ENCODE measurements at regions not wholly inside any gene's neighbourhood (a gene's known extent, or its start where the extent isn't known, plus 50 kb on each side); places are given as distances from the start of the nearest gene placed in this dataset.
"Not testable (repeated sequence)": the region's sequence is repeated elsewhere in the genome, so short reads cannot be mapped to it uniquely, and the experiment has no call there.

DNA sequence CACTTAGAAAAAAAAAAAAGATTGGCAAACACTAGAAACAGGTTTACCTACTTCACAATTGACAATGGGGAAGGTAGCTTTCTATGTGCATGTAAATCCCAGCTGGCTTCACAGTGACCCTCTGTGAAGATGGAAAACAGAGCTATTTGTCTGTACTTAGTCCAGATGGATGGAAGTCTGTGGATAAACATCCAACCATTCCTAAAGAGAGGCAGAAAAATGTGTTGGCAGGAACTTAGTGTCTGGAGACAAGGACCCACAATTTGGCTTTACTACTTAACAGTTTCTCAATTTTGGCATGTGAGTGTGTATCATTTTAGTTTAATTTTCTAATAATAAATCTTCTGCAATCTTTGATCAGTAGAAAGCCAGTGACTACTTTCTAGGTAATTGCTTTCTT, 154.4 kb downstream of the RAD51AP2 start:
- peak in 2 of 3 donors; percentile 1 to 11 for DNase-seq

DNA sequence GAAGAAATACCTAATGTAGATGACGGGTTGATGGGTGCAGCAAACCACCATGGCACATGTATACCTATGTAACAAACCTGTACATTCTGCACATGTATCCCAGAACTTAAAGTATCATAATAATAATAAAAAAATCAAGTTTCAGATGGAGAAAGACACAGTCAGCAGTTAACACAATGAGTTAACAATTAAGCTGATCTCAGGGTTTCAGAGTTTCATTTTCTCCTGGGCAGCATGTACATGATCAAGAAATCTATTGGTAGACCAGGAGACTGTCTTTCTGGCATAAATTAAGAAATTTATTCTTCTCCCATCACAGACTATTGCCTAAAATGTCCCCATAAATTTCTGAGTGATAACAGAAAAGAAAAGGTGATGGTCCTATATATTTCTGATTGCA, 155.3 kb downstream of the RAD51AP2 start:
- DNase-seq: no peak

DNA sequence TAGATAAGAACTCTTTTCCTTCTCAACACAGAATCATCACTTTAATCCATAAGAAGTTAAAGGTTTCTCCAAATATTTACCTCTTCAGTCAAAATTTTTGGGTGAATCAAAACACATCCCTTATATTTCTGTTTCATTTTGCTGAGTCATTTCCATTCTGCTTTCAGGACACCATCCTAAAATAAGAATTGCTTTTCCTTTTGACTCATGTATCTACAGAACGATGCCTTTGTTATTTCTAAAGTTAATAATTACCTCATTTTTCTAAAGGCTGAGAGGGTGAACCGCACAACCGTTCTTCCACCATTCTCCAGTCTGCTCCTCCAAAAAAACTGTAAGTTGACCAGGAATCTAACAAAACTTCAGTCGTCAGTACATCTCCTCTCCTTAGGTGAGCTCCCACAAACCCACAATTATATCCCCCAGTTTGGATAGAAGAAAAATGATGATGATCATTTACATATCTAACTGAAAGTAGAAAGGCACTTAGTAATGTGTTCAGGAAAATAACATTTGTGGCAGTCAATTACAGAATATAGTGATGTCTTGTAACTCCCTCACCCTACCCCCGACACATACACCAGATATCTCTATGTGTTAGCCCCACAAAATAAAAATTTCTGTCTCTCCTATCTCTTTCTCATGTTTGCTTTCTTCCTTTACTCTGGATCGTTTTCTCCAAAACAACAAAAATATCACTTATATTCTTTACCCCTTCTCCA, 162.5 kb downstream of the RAD51AP2 start:
- no peak for DNase-seq

DNA sequence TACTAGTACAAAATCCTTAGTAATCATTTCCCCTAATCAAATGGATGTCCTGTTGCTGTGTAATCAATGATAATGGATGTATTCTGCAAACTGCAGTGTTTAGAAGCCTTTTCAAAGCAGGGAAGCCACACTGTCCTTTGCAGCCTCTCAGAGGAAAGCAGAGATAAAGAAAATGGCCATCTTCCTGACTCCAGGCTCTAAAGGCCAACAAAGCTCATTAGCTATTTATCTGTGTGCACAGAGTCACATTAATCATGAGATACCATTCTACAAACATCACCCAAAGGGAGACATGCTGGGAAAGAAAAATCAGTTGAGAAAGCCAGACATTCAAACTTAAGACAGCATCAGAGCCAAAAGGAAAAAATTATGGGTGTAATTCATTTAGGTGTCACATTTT, 165.0 kb downstream of the RAD51AP2 start:
- DNase-seq: no peak

DNA sequence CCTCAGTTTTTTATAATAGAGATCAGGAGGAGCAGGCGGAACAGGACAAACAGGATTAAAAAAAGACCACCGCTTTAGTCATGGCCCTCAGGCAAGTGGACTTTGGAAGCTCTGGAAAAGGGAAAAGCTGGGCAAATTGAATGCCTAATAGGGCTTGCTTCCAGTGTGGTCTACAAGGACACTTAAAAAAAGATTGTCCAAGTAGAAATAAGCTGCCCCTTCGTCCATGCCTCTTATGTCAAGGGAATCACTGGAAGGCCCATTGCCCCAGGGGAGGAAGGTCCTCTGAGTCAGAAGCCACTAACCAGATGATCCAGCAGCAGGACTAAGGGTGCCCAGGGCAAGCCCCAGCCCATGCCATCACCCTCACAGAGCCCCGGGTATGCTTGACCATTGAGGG, 175.5 kb downstream of the RAD51AP2 start:
- DNase-seq: not testable (repeated sequence)

DNA sequence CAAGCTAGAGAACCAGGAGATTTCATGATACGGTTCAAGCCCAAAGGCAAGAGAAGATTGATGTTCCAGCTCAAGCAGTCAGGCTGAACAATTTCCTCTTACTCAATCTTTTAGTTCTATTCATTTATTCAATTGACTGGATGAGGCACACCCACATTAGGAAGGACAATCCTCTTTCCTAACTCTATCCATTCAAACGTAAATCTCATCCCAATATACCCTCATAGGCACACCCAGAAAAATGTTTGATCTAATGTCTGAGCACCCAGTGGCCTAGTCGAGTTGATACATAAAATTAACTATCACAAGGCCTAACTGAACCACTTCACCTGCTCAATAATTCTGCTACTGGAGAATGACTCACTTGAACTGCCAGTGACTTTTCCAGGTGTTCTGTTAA, 180.7 kb downstream of the RAD51AP2 start:
- DNase-seq: no peak

DNA sequence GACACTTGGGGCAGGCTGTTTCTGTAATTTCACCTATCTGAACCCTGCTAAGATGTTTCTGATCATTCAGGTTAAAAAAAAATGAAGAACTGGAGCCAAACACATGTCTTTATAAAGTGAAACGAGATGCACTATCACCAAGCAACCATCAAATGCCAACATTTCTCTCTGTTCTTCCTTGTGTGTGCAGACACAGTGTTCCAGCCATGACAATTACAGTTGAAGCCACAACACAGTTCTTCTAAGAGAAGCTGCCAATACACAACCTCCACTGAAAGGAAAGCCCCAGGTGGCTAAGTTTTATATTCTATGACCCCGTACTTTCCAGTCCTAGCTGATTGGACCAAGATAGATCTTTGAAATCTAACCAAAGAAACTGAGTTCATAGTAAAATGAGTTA, 181.8 kb downstream of the RAD51AP2 start:
- no peak for DNase-seq

DNA sequence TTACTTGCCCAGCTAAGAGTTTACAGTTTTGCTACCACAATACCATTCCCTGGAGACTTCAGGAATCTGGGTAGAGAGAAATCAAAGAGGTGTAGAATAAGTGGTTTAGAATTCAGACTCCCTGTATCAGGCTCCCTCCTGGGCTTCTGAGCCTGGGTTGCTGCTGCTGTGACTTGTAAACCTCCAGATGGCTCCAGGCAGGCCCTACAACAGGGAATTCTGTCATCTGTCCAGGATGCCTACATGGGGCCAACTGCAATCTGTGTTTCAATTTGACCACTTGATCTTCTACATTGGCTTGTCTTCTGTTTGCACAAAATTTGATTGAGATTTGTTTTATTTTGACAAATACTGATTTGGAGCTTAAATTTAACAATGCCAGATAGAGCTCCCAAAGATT, 183.9 kb downstream of the RAD51AP2 start:
- no peak for DNase-seq

DNA sequence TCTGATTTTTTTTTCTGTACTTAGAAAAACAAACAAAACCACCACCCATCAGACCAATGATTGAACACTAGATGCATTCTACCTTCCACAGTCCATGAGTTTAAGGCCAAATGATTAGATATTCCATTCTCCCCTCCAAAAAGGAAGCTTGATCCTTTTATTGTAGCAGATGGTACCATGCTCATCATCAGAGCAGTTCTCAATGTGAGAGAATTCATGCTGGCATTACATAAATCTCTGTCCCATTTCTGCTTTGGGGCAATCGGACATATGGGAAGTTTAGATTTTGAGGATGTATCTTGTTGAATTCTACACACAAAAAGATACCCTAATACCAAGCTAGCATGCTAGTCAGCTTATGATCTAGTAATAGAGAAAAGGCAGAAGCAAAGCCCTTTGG, 186.6 kb downstream of the RAD51AP2 start:
- DNase-seq: no peak

DNA sequence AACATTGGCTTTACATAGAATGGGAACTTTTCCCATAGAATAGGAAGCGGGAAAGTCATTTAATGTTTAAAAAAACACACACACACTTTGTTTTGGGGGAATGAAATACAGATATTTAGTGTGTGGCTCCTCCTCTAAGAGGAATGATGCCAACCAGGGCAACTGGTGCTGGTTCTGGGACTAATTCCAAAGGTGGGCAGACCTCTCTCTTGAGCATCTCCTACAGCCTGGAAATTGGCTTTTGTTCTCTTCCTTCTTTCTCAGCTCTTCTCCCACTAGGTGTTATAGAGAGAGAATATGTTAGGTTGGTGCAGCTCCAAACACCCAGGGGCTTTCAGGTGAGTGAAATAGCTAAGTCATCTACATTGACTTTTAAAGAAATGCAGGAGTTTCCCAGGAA, 190.1 kb downstream of the RAD51AP2 start:
- DNase-seq: no peak

DNA sequence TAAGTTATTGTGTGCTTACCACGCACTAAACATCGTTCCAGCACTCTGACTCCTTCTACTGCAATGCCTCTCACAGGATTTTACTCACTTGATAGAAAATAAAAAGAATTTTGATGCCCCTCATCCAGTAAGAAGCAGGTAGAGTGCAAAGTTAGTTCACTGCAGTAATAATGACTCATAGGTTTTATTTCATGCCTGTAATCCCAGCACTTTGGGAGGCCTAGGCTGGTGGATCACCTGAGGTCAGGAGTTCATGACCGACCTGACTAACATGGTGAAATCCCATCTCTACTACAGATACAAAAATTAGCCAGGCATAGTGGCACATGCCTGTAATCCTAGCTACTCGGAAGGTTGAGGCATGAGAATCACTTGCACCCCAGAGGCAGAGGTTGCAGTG, 190.6 kb downstream of the RAD51AP2 start:
- DNase-seq: no peak

DNA sequence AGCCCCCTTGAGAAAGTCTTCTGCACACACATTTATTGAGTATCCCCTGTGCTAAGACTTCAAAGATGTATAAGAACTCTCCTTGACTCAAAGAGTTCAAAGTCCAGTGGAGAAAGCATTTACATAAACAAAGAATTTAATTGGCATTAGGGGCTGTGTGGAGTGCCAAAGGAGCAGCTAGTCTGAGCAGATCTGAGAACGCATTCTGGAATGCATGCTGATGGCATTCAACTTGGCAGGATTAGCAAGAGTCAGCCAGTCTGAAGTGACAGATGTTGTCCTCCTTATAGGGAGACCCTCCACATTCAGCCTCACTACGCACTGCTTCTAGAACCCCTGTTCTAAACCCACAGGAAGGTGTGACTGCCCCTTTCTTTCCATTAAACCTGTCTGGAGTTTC, 191.5 kb downstream of the RAD51AP2 start:
- no peak for DNase-seq

DNA sequence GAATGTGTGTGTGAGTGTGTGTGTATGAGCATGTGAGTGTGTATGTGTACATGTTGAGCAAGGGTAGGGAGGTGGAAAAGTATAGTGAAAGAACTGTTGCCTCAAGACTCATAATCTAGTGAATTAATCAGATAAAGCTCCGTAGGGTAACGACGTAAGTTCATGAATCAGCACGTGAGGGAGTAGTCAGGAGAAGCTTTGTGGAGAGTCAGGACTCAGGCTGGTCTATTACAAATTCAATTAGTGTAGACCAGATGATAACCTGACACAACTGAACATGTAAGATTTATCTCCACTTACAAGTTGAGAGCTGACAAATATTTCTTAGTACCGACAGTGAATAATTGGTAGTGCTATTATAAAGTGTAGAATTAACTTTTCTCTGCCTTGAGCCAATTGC, 194.5 kb downstream of the RAD51AP2 start:
- DNase-seq: no peak

DNA sequence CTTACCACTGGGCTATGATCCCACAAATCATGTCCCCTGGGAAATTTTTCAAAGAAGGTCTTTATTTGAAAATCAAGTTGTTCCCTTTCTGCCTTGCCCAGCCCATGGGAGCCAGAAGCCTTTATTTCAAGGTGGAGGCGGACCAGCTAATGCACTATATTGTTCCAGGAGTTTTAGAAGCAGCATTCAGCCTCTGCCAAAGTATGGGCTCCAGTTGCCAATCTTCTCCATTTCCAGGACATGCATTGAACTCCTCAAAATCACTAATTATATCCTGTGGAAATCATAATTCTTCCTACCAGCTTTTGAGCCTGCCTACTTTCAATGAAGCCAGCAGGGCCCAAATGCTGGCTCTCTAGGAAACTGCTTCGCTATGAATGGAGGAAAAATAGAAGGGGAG, 195.8 kb downstream of the RAD51AP2 start:
- no peak for DNase-seq

DNA sequence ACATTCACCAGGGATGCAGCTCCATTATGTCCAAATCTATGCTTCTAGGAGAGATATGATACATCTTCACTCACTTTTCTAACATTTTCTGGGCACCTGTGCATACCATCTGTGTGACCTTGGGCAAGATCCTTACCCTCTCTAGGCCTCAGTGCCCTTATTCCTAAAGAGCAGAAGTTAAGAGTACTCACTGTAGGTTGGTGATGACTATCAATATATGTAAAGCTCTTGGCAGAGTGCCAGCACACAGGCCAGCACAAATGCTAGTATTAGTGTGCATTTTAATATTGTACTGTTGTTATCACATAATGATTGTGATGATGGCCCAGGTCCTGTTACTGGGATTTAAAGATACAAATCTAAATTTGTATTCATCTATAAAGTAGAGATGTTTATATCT, 199.2 kb downstream of the RAD51AP2 start:
- no peak for DNase-seq

DNA sequence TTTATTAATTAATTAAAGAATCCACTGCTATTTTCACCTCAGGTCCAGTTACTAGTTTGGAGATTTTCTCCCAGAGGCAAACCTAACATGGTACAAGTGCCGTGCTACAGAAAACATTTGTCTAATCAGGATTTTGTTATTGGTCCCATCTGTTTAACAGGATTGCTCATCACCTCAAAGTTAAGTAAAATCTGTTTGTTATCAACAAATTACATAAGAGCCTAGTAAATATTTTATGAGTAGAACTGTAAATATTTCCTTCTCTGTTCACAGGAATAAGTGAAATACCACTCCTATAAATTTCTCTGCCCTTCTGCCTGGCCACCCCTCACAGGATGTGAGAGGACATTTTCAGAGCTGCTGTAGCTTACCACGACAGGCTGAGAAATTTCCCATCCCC, 200.2 kb downstream of the RAD51AP2 start:
- no peak for DNase-seq

DNA sequence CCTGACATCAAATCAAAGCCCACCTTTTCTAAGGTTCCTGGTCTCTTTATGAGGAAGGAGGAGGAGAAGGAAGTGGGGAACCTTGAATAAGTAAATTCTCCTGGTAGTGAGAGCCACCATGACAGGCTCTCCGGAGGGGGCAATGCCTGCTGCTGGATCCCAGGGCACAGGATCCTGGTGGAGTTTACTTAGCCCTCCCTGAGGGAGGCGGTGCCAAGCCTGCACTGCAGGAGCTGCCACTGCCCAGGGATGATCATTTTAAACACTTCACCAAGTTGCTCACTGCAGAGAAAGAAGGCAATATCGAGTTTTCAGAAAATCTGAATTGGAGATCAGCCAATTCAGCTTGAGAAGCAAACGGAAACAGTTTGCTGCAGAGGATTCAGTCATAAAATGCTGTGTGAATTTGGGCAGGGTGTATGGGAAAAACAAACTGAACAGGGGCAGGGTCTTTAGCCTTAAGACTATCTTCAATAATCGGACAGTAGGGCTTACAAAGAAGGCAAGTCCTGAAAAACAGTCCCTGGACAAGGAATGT, 200.7 kb downstream of the RAD51AP2 start:
- peak in 1 of 3 donors; percentile 20 for DNase-seq

DNA sequence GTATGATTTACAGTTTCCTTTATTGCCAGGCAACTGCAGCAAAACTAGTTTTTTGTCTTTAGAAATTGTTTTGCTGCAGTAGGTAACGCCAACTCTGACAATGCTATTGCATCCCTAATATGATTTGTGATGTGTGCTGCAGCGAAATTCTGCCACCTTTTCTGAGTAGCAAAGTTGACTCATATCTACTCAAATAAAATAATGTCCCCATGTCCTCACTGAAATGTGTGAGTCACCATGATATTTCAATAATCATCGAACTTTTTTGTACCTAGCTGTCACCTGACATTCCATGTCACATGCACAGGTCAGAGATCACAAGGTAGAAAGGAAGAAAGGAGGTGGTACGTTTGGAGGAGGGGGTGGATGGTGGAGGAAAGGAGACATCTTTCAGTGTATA, 205.0 kb downstream of the RAD51AP2 start:
- no peak for DNase-seq

DNA sequence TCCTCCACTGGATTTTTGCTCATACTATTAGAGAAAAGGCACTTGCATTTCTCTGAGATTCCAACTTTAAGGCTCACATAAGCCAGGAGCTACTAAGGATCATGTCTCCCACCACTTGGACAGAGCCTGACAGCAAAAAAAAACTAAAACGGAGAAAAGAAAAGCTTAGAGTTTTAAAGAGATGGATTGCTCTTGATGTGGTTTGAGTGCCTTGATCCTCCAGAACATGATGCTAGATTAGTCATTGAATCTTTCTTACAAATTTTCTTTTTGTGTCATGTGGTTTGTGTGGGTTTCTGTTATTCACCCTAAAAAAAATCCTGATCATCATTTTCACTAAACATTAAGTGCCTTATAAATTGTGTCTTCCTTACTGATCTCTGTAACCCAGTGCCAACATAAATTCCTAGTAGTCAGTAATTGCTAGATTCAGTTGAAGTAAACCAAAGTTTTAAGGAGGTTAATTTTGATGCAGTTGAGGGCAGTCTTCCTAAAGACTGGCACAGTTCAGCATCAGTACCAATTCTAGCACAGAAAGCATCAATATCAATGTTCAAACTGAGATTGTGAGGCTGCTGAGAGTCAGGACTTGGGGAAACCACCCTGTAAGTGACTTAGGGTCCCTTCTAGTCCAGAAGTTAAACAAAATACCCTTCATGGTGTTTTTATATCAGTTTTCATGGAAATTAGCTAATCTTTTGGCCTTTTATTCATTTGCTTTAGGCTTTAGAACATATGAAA, 206.3 kb downstream of the RAD51AP2 start:
- DNase-seq: peak in 1 of 3 donors; percentile 25

DNA sequence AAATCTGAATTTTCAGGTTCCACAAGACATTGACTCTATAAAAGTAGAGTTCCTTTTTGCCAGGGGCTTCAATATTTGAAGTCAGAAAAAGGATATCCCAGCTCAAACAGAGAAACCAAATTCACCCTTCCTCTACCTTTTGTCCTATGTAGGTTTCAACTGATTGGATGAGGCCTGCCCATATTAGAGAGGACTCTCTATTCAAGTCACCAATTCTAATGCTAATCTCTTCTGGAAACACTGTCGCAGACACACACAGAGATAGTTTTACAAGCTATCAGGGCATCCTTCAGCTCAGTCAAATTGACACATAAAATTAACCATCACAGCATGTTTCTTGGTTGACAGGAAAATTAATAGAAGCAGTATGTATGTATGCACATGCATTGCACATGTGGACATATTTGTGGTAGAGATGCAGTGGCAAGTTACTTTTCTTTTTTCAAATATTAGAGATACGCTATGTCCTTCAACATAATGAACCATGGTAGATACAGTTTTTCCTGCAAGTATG, 207.1 kb downstream of the RAD51AP2 start:
- no peak for DNase-seq

DNA sequence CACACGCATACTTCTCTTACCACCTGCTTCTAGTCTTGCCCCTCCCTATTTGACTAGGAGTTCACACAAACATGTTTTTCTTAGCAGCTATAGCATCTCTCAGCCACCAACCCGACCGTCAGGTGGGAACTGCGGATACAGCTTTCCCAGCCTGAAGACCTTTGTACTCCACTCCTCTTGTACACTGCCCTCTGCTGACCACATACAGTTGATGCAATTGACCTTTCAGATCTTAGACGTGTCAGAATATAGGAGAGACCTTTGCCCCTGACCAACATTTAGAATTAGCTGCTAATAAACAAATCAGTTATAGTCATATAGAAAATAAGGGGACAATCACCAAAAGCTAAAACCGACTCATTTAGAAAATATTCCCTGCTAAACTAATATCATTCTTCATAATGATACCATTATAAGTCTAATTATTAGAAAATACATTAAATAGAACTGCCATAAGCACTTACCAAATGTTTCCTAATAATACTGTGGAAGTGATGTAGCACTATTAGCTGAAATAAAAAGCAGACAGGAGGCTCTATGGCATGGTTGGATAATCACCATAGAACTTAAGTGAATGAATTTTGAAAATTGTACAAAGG, 208.4 kb downstream of the RAD51AP2 start:
- peak; percentile 33 to 62 (median 34) for DNase-seq

DNA sequence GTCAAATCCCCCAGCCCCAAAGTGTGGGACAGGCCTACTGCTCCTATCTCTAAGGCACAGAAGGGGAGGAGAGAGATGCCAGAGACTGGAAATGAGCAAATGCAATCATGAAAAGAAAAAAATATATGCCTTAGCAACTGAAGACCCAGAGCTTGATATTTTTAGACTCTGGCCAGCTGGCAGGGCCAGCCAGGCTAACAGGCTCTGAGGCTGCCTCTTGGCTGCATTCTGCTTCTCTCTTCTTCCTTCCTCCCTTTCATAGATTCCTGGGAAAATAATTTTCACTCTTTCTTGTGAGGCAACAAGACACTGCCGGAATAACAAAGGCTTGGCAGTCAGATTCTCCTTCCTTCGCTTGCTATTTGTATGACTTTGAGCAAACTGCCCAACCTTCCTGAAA, 209.1 kb downstream of the RAD51AP2 start:
- DNase-seq: peak in 1 of 3 donors; percentile 22

DNA sequence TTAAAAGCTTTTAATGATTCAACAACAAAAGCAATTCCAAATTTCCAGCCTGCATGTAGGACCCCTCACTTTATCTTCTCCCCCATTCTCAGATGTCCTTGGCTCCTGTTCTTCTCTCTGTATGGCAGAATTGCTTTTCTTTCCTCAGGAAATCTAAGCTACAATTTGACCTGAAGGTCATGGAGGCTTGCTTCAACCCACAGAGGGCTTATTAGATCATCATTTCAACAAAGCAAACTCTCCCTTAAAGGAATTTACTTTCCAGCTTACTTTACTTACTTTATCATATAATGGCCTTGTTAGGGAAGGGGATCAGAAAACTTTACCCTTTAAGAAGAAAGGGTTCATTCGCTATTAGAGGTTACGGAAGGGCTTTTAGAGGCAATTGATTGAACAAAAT, 211.5 kb downstream of the RAD51AP2 start:
- no peak for DNase-seq

Measured in muscle of back (tissue), 3 donors.